GM19452 (cell line): ENCODE measurements at regions not wholly inside any gene's neighbourhood (a gene's known extent, or its start where the extent isn't known, plus 50 kb on each side); places are given as distances from the start of the nearest gene placed in this dataset.
"Not testable (repeated sequence)": the region's sequence is repeated elsewhere in the genome, so short reads cannot be mapped to it uniquely, and the experiment has no call there.

Experiments
- ATAC-seq: cut with Tn5 transposase; IDR thresholded peaks from one replicate; pipeline ENCODE4 v1.9.1; 2021; ENCODE audit not compliant: unreplicated experiment

DNA sequence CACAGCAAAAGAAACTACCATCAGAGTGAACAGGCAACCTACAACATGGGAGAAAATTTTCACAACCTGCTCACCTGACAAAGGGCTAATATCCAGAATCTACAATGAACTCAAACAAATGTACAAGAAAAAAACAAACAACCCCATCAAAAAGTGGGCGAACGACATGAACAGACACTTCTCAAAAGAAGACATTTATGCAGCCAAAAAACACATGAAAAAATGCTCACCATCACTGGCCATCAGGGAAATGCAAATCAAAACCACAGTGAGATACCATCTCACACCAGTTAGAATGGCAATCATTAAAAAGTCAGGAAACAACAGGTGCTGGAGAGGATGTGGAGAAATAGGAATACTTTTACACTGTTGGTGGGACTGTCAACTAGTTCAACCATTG is 207.8 kb downstream of the USP6NL start:
- not testable (repeated sequence) for ATAC-seq

- ATAC-seq: peak; percentile 87
Measured at GRCh38 chr10:11403116-11403515, 208.3 kb downstream of the USP6NL start.

- no peak for ATAC-seq
Measured at GRCh38 chr10:11402392-11402791, 209.1 kb downstream of the USP6NL start.

DNA sequence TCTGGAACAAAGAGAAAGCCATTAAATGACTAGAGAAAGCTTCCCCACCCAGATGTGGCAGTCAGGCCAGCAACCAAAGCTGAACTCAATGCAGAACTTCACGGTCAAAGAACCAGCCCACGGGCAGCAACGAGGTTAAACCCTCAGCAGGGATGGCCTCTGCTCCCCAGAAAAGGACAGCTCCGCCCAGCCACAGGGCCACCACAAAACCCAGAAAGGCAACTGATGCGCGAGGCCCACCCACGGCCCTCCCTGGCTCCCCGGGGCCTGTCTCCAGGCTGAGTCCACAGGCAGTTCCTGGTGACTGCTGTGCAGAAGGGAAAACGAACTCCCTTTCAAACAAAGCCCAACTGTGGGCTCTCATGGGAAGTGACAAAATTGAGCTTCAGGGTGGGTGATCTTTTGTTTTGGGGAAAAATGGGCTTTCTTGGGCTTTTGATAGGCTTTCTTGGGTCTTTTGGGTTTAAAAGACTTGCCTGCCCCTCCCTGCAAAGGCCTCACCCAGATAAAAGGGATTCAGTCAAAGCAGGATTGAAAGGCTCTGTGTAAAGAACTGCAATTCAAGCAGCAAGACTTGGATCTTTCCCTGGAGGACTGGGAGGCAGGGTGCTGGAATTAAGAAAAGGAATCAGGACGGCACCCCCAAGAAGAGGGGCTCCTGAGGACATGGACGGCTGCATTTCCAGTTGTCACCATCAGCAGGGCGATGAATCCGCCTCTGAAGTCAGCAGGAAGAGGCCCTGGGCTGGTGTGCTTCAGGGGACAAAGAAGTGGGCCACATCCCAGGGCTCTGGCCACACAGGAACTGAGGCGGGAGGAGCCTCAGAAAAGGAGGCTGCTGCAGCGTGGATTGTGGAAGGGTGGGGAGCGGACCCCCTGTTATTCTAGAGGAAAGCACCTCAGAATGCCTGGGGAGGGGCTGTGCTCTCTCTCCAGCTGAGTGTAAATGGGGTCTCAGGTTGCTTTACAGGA is 209.9 kb downstream of the USP6NL start:
- ATAC-seq: no peak

GRCh38 chr10:11397980-11398580 is 213.4 kb downstream of the USP6NL start:
- no peak for ATAC-seq

DNA sequence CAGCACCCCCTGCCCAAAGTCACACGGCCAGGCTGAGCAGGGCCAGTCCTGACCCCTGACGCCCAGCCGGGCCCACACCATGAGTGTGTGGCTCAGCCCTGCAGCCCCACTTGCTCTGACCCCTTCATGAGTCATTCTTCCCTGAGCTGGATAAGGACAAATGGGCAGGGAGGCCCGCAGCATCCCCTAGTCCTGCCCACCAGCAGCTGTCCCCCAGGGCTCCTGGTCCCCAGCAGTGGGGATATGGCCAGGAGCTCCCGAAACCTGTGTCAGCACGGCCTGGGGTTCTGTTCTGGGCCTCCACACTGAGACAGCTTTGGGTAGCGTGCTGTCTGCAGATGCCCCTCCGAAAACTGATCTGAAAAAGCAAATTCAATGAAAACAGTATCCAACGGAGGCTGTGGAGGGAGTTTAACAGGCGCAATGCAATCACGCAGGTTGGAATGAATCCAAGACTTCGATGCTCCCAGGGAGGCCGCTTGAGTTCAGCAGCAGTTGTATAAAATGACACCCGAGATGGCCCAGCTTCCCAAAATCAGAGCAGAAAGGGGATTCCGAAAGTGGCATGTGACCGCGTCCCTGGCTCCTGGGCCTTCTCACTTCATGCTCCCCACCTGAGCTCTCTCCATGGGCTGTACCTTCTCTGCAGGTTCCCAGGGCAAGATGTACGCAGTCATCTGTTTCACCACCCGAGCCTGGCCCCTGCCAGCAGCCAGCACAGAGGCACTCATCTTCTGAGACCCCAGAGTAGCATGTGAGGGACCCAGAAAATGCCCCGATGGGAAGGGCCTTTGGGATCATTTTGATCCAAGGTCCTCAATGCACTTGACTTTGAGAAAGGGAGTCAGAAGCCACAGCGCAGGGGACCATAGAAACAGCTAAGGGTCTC is 214.1 kb downstream of the USP6NL start:
- no peak for ATAC-seq

DNA sequence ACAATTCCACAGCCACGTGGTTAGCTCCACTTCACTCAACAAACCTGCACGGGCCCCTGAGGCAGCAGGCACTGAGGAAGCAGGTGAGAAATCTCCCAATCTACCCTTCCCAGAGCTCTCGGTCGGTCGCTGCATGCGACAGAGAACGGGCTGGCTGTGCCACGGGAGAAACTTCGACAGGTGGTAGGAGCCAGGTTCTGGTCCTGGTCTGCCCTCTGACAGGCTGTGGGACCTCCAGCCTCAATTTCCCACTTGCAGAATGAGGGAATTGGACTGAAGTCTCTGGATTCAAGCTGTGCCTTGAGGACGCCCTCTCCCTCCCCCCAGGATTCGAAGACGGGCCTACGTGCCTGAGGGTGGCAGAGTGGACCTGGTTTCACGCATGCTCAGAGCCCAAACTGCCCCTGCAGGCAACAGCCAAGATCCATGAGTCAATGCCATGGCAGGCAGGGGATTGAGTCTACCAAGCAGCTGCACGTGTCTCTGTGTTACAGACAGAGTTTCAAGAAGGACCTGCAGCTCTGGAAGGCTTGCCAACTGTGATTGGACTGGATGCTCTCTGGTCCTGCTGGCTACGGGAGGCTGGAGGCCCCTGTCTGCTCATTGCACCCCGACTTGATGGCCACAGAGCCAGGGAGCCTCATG is 215.0 kb downstream of the USP6NL start:
- no peak for ATAC-seq

GRCh38 chr10:11395581-11396310 is 215.7 kb downstream of the USP6NL start:
- no peak for ATAC-seq

GRCh38 chr10:11395161-11395560 is 216.3 kb downstream of the USP6NL start:
- no peak for ATAC-seq

DNA sequence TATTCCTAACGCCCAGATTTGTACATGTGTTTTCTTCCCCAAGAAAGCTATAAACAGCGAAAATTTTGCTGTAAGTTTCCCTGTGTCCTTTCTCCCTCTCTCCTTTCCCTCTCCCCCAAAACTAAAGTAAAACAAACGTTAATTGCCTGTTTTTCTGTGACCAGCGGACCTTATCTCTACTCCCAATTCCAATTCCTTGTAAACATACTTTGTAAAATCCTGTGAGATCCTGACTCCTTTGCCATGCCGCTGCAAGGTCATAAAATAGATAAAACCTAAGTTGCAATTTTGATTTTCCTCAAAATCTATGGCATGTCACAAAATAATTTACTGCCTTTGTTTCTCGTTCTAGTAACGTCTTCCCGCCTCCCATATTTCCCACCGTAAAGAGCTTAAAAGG is 217.6 kb downstream of the USP6NL start:
- no peak for ATAC-seq

- ATAC-seq: no peak
Measured at GRCh38 chr10:11392776-11393175, 218.7 kb downstream of the USP6NL start.

GRCh38 chr10:11388996-11389395 is 222.5 kb downstream of the USP6NL start:
- no peak for ATAC-seq

DNA sequence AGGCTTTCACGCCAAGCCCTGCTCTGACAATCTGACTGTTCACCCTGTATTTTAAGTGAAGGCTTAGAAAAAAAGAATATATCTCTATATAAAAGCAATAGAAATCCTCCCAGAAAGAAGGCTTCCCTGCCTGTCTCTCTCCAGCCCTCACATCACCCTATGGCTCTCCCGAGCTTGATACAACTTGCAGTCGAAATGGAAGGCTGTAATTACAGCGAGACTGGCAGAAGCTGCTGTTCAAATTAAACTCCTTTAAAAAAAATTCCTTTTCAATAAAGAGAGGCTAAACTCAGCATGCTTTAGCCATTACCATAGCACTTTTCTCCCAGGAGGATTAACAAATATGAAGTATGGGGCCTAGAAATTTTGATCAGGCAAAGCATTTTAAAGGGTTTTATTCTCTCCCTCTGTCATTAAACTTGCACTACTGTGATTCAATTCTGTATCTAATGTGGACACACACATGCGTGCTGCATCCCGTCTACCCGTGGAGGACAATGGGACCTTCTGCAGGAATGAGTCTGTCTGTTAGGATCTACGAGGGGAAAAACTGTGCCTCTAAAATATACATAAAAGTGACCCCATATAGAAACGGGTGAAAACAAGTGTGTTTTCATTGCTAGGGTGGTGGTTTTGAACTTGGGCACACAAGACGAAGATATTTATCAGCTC is 223.8 kb downstream of the USP6NL start:
- no peak for ATAC-seq

DNA sequence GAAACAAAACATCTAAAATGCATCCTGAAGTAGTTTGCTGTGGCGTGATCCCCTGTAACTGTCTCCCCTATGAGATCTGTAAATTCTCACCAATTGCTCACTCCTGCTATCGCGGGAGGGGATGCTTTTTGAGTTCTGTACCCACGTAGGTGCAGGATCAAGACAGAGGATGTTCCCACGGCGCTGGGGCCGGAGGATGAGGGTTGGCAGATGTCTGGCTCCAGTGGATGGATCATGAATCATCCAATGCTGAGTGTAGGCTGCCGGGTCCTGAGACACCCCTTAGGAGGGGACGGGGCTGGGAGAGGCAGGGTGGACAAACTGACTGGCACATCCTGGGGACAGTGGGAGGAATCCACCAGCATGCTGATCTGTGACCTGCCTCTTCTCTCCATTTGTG is 224.4 kb downstream of the USP6NL start:
- no peak for ATAC-seq
